Umbilical cord (tissue), 1 donor: ENCODE measurements at regions not wholly inside any gene's neighbourhood (a gene's known extent, or its start where the extent isn't known, plus 50 kb on each side); places are given as distances from the start of the nearest gene placed in this dataset.
"Not testable (repeated sequence)": the region's sequence is repeated elsewhere in the genome, so short reads cannot be mapped to it uniquely, and the experiment has no call there.

ENCODE experiments used
- DNase-seq: peaks from one replicate; pipeline ENCODE4 v3.0.0-alpha.2; 2015; ENCODE audit warnings: low spot score

- no peak for DNase-seq
Observed at GRCh38 chr6:95660544-95660943, 83.2 kb downstream of the MANEA start.

- DNase-seq = no peak
Observed at GRCh38 chr6:95670011-95670463, 92.7 kb downstream of the MANEA start.

- DNase-seq = no peak
Observed at GRCh38 chr6:95676011-95676628, 98.8 kb downstream of the MANEA start.

GRCh38 chr6:95679981-95680380, 102.6 kb downstream of the MANEA start:
- DNase-seq = no peak

DNA sequence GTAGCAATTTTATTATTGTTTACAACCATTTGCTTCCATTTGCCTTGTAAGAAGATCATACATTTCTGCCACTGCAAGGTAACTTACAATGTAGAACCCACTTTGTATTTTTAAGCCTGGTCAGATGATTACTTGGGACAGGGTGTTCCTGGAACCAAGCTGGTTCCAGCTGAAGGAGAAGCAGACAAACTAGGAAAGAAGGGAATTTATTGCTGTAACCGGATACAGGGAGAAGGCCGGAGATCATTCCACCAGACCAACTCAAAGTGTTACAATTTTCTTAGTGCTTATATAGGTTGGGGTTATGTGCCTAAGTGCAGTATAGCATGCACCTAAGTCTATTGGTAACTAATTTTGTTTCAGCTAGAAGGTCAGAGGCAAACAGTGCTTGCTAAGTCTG, 104.4 kb downstream of the MANEA start:
- DNase-seq = no peak

- no peak for DNase-seq
Observed at GRCh38 chr6:95682476-95682875, 105.1 kb downstream of the MANEA start.

DNA sequence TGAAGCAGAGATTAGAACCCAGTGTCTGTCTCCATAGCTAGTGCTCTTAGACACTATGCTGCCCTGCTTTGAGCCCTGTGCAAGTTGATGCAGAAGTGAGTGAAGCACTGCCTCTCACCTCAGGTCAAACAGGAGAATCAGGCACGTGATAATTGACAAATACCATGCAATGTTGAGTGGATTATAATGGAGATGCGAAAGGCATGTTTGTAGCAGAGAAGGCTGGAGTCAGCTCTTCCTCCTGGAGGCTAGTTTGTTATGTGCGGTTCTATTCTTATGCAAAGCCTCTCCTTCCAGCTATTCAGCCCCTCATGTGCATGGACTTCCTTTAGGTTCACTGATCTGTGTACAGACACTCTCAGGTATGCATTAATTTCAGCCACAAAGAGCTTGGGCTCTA, 108.5 kb downstream of the MANEA start:
- DNase-seq = no peak

- DNase-seq = no peak
Observed at GRCh38 chr6:95686272-95686671, 108.9 kb downstream of the MANEA start.

DNA sequence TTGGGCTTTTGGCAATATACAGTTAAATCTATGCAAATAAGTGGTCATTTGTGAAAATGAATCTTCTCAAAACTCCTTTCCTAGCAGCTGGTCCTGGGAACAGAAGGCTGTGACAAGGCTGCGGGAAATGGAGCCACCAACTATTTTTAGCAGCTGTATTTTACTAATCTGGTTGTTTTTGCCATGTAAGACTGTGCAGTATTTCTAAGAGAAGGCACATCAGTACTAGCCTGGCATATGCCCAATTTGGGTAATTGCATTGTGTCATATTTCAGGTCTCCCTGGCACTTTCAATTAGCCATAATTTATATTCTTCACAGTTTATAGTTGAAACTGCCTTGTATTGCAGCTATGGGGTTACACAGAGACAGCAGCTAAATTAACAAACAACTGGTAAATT, 109.6 kb downstream of the MANEA start:
- DNase-seq = no peak

GRCh38 chr6:95687839-95688238, 110.5 kb downstream of the MANEA start:
- DNase-seq = no peak

- DNase-seq = no peak
Observed at GRCh38 chr6:95690328-95690727, 113.0 kb downstream of the MANEA start.

GRCh38 chr6:95693108-95693507, 115.8 kb downstream of the MANEA start:
- peak; percentile 6 for DNase-seq

- DNase-seq = no peak
Observed at GRCh38 chr6:95698271-95698670, 120.9 kb downstream of the MANEA start.

- peak; percentile 17 for DNase-seq
Observed at GRCh38 chr6:95723638-95724037, 146.3 kb downstream of the MANEA start.

DNA sequence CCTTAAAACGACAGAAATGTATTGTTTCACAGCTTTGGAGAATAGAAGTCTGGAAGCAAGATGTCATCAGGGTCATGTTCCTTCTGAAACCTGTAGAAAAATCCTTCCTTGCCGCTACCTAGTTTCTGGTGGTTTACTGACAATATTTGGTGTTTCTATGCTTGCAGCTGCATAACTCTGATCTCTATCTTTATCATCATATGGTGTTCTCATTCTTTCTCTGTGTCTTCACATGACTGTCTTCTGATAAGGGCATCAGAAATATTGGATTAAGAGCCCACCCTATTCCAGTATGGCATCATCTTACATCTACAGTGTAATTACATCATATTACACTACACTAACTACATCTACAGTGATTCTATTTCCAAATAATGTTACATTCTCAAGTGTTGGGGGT, 148.0 kb downstream of the MANEA start:
- no peak for DNase-seq

DNA sequence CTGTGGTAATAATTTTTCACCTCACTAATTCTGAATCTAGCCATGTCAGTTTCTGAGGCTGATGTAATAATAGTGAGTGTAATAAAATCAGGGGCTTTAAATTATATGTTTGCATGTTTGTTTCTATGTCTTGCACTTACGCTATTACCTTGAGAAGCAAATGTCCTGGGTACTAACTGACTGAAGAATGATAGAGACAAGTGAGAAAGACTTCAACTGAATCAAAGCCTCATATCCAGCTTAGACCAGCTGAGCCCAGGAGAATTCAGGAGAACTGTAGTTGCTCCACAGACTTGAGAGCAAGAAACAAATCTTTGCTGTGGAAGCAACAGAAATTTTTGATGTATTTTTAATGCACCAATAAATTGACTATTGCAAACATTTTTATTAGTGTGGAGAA, 162.8 kb downstream of the MANEA start:
- no peak for DNase-seq

GRCh38 chr6:95741045-95741444, 163.7 kb downstream of the MANEA start:
- no peak for DNase-seq

GRCh38 chr6:95742767-95743289, 165.5 kb downstream of the MANEA start:
- DNase-seq = no peak

- no peak for DNase-seq
Observed at GRCh38 chr6:95743591-95743990, 166.3 kb downstream of the MANEA start.

DNA sequence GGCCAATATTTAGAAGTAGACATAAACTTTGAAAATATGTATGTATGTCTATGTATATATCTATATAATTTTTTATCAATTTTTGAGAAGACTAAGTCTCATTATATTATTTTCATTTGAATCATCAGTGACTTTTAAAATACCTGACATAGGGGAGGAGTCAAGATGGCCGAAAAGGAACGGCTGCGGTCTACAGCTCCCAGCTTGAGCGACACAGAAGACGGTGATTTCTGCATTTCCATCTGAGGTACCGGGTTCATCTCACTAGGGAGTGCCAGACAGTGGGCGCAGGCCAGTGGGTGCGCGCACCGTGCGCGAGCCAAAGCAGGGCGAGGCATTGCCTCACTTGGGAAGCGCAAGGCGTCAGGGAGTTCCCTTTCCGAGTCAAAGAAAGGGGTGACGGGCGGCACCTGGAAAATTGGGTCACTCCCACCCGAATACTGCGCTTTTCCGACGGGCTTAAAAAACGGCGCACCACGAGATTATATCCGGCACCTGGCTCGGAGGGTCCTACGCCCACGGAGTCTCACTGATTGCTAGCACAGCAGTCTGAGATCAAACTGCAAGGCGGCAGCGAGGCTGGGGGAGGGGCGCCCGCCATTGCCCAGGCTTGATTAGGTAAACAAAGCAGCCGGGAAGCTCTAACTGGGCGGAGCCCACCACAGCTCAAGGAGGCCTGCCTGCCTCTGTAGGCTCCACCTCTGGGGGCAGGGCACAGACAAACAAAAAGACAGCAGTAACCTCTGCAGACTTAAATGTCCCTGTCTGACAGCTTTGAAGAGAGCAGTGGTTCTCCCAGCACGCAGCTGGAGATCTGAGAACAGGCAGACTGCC, 181.1 kb downstream of the MANEA start:
- DNase-seq = not testable (repeated sequence)

DNA sequence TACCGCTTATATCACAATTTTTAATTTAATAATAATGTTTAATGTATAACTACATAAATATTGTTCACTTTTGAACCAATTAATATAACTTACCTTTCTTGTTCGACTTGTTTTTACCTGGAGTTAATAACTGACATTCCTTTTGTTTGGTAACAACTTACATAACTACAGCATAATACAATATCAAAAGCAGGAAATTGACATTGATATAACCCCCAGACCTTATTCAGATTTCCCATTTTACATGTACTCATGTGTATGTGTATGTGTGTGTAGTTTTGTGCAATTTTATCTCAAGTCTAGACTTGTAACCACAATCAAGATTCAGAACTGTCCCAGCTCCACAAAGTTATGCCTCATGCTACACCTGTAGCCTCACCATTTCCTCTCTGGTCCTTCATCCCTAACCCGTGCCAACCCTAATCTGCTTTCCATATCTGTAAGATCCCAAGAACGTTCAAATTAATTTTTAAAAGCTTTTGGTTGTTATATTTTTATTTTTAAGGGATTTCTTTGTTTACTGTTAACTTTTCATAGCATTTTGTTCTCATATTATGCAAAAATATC, 190.6 kb downstream of the MANEA start:
- no peak for DNase-seq

DNA sequence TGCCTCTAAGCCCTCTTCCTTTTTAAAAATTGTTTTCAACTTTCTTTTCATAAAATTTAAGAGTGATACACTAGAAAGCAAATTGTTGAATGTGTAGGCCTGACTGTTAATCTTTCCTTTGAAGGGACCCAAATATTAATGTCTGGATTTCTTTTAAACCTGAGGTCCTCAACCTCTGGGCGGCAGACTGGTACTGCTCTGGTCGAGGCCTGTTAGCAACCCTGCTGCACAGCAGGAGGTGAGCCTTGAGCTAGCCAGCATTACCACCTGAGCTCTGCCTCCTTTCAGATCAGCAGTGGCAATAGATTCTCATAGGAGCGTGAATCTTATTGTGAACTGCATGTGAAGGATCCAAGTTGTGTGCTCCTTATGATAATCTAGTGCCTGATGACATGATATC, 191.2 kb downstream of the MANEA start:
- no peak for DNase-seq

- DNase-seq = no peak
Observed at GRCh38 chr6:95777338-95777737, 200.0 kb downstream of the MANEA start.
